ENCODE measurements at regions not wholly inside any gene's neighbourhood (a gene's known extent, or its start where the extent isn't known, plus 50 kb on each side); places are given as distances from the start of the nearest gene placed in this dataset.
"Not testable (repeated sequence)": the region's sequence is repeated elsewhere in the genome, so short reads cannot be mapped to it uniquely, and the experiment has no call there.

DNA sequence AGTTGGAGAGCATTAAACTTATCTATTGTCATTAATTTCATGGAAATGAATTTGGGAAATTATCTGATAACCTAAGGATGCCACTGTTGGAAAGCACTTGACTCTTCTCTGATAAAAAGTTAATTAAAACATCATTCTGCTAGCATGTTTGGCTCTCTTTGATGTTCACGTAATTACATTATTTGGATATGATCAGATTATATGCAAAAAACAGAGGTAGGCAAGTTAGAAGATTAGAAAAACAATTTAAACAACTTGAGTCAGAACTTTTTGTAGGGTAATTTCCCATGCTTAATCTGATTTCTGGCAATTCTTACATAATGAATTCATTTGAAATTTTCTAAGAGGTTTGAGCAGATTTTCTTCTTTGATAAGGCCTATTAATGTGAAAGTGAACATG, 882.9 kb downstream of the TRAM1L1 start:
- Histone ChIP-seq H3K36me3 (ENCODE audit: low read depth) (no peaks in the 10 kb centered on the region), H3K4me1 (ENCODE audit: low read depth) (no peaks in the 10 kb centered on the region), H3K4me3 (no peak overlapping the region), H3K9me3 (no peaks in the 10 kb centered on the region)
- DNase-seq (no peak), ATAC-seq (no peak)
- TF ChIP-seq, protein P1, sequence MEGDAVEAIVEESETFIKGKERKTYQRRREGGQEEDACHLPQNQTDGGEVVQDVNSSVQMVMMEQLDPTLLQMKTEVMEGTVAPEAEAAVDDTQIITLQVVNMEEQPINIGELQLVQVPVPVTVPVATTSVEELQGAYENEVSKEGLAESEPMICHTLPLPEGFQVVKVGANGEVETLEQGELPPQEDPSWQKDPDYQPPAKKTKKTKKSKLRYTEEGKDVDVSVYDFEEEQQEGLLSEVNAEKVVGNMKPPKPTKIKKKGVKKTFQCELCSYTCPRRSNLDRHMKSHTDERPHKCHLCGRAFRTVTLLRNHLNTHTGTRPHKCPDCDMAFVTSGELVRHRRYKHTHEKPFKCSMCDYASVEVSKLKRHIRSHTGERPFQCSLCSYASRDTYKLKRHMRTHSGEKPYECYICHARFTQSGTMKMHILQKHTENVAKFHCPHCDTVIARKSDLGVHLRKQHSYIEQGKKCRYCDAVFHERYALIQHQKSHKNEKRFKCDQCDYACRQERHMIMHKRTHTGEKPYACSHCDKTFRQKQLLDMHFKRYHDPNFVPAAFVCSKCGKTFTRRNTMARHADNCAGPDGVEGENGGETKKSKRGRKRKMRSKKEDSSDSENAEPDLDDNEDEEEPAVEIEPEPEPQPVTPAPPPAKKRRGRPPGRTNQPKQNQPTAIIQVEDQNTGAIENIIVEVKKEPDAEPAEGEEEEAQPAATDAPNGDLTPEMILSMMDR (IDR thresholded peaks at IDR 0.05) = no peak
- intact Hi-C loops (cut with DNase I, micrococcal nuclease) = no loop called here

DNA sequence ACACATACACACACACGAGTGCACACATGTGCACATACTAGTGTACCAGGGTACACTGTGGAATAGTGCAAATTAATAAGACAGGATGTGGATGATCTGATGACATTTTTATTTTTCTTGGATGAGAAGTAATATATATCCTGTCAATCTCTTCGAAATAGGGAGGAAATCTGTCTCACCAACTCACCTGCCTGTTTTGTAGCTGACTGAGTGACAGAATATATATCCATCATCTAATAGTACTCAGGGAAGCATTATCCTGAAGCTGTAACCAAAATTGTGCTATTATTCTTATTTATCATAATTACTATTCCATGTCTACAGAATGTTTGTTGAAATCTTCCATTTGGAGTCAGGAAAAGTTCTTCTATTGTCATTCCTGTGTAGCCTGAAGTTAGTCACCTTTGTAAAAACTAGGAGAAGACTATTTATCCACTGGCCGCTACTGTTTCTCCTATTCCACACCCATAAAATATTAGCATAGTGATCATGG, 888.0 kb downstream of the TRAM1L1 start:
- Histone ChIP-seq H3K9me3 (no peaks in the 10 kb centered on the region), H3K36me3 (ENCODE audit: low read depth) (no peaks in the 10 kb centered on the region), H3K4me3 (no peak overlapping the region), H3K4me1 (ENCODE audit: low read depth) (no peaks in the 10 kb centered on the region)
- intact Hi-C loops (cut with DNase I, micrococcal nuclease) = no loop called here
- ATAC-seq (no peak), DNase-seq (no peak)
- TF ChIP-seq, protein P1 (IDR thresholded peaks at IDR 0.05) = no peak

DNA sequence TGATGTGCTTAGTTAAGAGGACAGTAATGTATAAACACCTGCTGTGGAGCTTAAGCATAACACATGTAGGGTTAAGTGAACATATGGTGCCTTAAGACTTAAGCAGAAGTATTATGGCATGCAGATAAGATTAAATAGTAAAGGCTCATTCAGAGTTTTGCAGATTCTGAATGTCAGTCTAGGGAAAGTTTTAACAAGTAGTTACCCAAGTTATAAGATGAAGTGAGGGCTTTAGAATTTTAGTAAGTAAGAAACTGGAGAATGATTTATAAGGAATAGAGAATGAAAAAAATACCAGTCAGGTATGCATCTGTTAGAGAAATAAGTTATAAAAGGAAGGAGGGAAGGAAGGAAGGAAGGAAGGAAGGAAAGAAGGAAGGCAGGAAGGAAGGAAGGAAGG, 902.1 kb downstream of the TRAM1L1 start:
- intact Hi-C loops (cut with DNase I, micrococcal nuclease) = no loop called here

DNA sequence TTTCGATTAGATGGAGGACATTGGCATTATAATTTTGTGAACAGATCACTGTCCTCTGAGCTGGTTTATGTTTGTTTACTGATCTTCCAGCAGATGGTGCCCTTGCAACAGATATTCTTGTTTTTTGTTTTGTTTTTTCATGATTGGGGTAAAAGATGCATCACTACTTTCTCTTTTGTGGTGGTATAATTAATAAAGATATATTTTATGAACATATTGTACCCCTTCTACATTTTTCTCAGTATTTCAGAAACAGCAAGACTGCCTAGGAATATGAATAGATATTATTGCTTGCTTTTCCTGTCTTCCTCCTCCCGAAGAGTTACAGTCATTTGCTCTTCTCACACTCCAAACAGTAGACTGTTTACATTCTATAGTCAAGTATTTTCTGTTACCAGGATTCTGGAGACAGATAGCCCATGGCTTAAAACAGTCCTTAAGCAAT, 905.2 kb downstream of the TRAM1L1 start:
- Histone ChIP-seq H3K4me3 (no peak overlapping the region), H3K4me1 (ENCODE audit: low read depth) (no peaks in the 10 kb centered on the region), H3K36me3 (ENCODE audit: low read depth) (no peaks in the 10 kb centered on the region), H3K9me3 (no peaks in the 10 kb centered on the region)
- DNase-seq (no peak), ATAC-seq (no peak)
- TF ChIP-seq, protein P1 (IDR thresholded peaks at IDR 0.05) = no peak
- intact Hi-C loops (cut with DNase I, micrococcal nuclease) = no loop called here

More for the DNA sequence above, 902.1 kb downstream of the TRAM1L1 start:
- Histone ChIP-seq H3K4me3 (no peak overlapping the region), H3K9me3 (no peaks in the 10 kb centered on the region), H3K4me1 (ENCODE audit: low read depth) (no peaks in the 10 kb centered on the region), H3K36me3 (ENCODE audit: low read depth) (no peaks in the 10 kb centered on the region)
- no peak for DNase-seq
- TF ChIP-seq, protein P1 (IDR thresholded peaks at IDR 0.05) = no peak
- no peak for ATAC-seq

DNA sequence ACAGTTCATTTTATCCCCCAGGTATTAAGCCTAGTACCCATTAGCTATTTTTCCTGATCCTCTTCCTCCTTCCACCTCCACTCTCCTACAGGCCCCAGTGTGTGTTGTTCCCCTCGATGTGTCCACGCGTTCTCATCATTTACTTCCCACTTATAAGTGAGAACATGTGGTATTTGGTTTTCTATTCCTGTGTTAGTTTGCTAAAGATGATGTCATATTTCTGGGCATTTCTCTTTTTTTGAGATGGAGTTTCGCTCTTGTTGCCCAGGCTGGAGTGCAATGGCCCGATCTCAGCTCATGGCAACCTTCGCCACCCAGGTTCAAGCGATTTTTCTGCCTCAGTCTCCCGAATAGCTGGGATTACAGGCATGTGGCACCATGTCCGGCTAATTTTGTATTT, 934.0 kb downstream of the TRAM1L1 start:
- ATAC-seq; H3K36me3 ChIP-seq (ENCODE audit: low read depth); intact Hi-C loops (cut with DNase I, micrococcal nuclease); H3K4me1 ChIP-seq (ENCODE audit: low read depth); H3K4me3 ChIP-seq; H3K9me3 ChIP-seq; DNase-seq: not testable (repeated sequence)

DNA sequence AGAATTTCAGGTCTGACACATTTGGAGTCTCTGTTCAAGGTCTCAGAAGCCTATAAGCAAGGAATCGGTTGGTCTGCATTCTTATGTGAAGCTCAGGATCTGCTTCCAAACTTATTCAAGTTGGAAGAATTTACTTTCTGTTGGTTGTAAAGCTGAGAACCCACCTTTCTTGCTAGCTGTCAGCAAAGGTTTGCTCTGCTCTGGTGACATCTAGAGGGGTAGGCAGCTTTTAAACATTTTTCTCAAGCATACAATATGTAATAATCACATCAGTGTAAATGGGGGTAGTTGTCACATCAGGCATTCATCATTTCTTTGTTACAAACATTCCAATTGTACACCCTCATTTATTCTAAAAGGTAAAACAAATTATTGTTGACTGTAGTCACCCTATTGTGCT, 935.2 kb downstream of the TRAM1L1 start:
- Histone ChIP-seq H3K36me3 (ENCODE audit: low read depth) (no peaks in the 10 kb centered on the region), H3K4me1 (ENCODE audit: low read depth) (no peaks in the 10 kb centered on the region), H3K4me3 (no peak overlapping the region), H3K9me3 (no peaks in the 10 kb centered on the region)
- DNase-seq (no peak), ATAC-seq (no peak)
- intact Hi-C loops (cut with DNase I, micrococcal nuclease) = no loop called here
- TF ChIP-seq, protein P1 (IDR thresholded peaks at IDR 0.05) = no peak

All from mucosa of descending colon (tissue), 3 donors.